Fibroblast of villous mesenchyme (primary cell): ENCODE measurements at regions not wholly inside any gene's neighbourhood (a gene's known extent, or its start where the extent isn't known, plus 50 kb on each side); places are given as distances from the start of the nearest gene placed in this dataset.

Experiments
- DNase-seq: peaks from one replicate; pipeline ENCODE4 v3.0.0-alpha.2; 2010; ENCODE audit warnings: low read depth
- H3K4me3 ChIP-seq: 2 replicates; pipeline ENCODE4 v1.5.1; 2011; ENCODE audit warnings: low read depth, mild to moderate bottlenecking, low read length
- TF ChIP-seq, protein P1 (sequence below): IDR thresholded peaks from 2 replicates; pipeline ENCODE4 v1.5.1; 2012; ENCODE audit warnings: low read depth, mild to moderate bottlenecking, low read length; ENCODE audit not compliant: insufficient read depth

DNA sequence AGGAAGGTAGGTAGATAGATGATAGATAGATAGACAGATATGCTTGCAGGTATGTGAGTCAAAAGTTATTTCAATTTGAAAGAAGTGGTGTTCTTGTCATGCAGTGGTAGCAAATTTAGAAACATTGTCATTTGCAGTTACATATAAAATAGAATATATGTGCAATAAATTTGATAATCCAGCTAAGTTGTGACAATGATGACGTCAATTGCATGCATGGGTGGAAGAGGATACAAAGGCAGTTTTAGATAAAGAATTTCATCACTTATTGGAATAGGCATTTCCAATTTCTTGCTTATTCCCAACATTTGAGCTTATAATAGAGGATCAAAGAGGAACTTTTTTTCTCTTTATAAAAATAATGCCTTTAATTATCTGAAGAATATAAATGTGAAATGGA lies 99.2 kb upstream of the KCNJ16 start:
- DNase-seq, result no peak

DNA sequence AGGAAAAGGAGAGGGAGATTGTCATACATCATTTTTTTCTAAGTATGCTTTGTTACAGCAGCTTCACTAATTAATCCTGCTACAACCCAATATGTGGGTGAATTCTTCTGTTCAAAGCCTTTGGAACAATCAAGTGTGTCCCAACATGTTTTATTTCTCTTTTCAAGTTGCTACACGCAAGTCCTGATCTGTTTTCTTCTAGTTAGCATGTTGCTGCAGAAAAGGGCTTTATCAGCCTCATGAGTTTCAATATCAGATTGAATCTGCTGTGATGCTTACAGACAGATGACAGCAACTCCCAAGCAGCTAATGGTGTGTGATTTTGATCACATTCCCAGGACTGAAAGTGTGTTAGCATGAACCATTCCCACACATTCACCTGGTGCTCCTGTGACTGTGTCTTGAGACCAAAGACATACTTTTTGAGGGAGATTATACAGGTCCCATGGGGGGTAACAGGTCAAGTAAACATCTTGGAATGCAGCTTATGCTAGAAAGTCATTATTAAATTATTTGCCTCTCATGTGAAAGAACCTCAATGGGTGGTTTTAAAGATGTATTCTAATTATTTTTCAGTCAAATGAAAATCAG lies 96.9 kb upstream of the KCNJ16 start:
- TF ChIP-seq, protein P1, sequence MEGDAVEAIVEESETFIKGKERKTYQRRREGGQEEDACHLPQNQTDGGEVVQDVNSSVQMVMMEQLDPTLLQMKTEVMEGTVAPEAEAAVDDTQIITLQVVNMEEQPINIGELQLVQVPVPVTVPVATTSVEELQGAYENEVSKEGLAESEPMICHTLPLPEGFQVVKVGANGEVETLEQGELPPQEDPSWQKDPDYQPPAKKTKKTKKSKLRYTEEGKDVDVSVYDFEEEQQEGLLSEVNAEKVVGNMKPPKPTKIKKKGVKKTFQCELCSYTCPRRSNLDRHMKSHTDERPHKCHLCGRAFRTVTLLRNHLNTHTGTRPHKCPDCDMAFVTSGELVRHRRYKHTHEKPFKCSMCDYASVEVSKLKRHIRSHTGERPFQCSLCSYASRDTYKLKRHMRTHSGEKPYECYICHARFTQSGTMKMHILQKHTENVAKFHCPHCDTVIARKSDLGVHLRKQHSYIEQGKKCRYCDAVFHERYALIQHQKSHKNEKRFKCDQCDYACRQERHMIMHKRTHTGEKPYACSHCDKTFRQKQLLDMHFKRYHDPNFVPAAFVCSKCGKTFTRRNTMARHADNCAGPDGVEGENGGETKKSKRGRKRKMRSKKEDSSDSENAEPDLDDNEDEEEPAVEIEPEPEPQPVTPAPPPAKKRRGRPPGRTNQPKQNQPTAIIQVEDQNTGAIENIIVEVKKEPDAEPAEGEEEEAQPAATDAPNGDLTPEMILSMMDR, result no peak
- H3K4me3 ChIP-seq, result no peak overlapping the region
- DNase-seq, result no peak

More for the DNA sequence above, 99.2 kb upstream of the KCNJ16 start:
- TF ChIP-seq, protein P1, result no peak
- H3K4me3 ChIP-seq, result no peak overlapping the region

DNA sequence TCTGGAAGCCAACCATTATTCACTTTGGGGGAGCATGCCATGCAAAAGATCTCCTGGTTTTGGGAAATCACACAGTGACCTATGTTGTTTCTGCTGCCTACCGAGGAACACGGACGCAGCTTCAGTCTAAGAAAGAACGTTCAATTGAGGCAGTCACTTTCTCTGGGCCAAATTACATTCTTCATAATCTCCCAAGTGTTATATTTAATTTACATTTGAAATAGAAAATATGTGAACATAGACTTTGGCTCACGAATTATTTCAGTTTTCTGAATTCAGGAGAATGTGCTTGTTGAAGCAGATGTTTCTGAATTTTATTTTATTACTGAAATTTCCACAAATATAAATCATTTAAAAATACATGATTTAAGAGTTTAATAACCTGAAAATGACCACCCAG lies 93.6 kb upstream of the KCNJ16 start:
- TF ChIP-seq, protein P1, result no peak
- no peak for DNase-seq
- H3K4me3 ChIP-seq, result no peak overlapping the region

DNA sequence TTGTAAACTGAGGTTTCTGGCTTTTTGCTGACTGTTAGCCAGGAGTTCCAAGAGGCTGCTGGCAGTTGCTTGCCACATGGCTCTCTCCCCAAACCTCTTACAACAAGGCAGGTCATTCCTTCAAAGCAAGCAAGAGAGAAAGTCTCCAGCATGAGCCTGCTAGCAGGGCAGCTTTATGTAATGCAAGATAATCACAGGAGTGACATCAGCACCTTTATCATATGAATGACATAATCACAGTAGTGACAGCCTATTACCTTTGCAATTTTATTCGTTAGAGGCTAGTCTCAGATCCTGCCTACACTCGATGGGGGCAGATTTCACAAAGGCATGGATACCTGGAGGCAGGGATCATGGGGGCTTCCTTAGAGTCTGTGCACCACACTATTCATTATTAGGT lies 79.5 kb upstream of the KCNJ16 start:
- TF ChIP-seq, protein P1, result no peak
- DNase-seq, result no peak
- H3K4me3 ChIP-seq, result no peak overlapping the region

DNA sequence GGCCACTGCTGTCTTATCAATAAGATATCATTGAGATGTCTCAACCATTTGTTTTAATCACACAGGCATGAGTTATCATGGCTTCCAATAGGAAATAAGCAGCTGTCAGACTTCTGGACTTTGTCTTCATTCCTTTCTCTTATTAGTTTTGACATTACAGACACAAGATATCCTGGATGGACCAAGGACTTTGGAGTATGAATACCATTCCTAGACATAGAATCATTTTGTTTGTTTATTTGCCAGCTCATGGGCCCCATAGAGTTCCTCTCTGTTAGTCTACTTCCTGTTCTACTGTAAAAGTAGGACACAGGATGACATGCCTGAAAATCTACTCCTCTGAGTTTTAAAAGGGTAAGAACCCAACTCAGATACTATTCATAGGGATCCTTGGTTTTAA lies 77.7 kb upstream of the KCNJ16 start:
- no peak for DNase-seq
- TF ChIP-seq, protein P1, result no peak
- no peak overlapping the region for H3K4me3 ChIP-seq

DNA sequence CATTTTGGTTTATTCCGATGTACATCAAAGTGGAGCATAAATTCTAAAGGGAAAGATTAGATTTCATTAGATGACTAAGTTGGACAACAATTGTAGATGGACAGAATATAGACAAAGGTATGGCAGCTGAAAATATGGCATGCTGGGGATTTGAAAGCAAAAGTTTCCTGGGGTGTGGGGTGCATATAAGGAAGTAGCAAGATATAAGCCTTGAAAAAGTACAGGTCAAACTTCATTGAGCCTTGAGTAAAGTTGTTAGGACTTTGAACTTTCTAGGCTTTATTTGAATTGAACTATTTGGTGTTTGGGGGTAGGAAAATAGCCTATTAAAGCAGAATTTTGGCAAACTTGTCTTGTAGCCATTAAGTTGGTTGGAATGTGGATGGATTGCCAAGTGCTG lies 75.8 kb upstream of the KCNJ16 start:
- TF ChIP-seq, protein P1, result no peak
- no peak for DNase-seq
- H3K4me3 ChIP-seq, result no peak overlapping the region

DNA sequence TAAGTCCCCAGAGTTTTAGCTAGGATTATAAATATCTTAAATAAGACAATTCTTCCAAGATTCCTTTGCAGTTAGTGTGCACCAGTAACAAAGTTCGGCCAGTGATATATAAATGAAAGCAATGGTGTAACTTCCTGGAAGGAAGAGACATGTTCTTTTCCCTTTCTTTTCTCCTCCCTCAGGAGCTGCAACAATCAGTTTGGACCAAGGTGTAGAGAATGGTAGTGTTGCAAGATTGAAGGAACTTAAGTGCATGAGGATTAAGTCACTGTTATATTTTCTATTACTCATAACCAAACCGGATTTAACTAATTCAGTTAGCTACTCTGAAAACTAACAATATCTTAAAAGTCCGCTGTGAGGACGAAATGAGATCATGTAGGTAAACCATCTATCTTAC lies 68.9 kb upstream of the KCNJ16 start:
- H3K4me3 ChIP-seq, result no peak overlapping the region
- TF ChIP-seq, protein P1, result no peak
- no peak for DNase-seq
